Psoas muscle (tissue), 7 donors: ENCODE measurements at regions not wholly inside any gene's neighbourhood (a gene's known extent, or its start where the extent isn't known, plus 50 kb on each side); places are given as distances from the start of the nearest gene placed in this dataset.

Source experiments
- ATAC-seq, 4 donors: fragments of 200-7000 bp; cut with Tn5 transposase; one replicate each; pipeline ENCODE4 v1.9.1; 2020; ENCODE audit warnings: moderate library complexity in 3 of 4, mild to moderate bottlenecking in 2 of 4
- DNase-seq, 2 donors: peaks; one replicate each; pipeline ENCODE4 v3.0.0-alpha.2; 2020
- H3K27ac ChIP-seq: fragments of 200-600 bp; one replicate; pipeline ENCODE4 v1.8.0; 2022
- H3K27me3 ChIP-seq, 3 donors: fragments of 200-600 bp in 1 of 3; one replicate each; pipeline versions ENCODE4 v1.6.1 to v1.8.0; 2013 to 2022; ENCODE audit warnings: low read length in 2 of 3, mild to moderate bottlenecking in 2 of 3, moderate library complexity in 1 of 3; ENCODE audit not compliant: insufficient read depth in 3 of 3
- H3K36me3 ChIP-seq, 2 donors: fragments of 200-600 bp in 1 of 2; one replicate each; pipeline versions ENCODE4 v1.6.1 to v1.8.0; 2013 to 2022; ENCODE audit warnings: low read depth in 1 of 2, mild to moderate bottlenecking in 1 of 2, moderate library complexity in 1 of 2; ENCODE audit not compliant: insufficient read depth in 1 of 2
- H3K4me1 ChIP-seq: fragments of 200-600 bp; one replicate; pipeline ENCODE4 v1.8.0; 2022
- H3K4me3 ChIP-seq: fragments of 200-600 bp; one replicate; pipeline ENCODE4 v1.8.0; 2022; ENCODE audit warnings: mild to moderate bottlenecking
- H3K9me3 ChIP-seq: fragments of 200-600 bp; one replicate; pipeline ENCODE4 v1.8.0; 2022
- WGBS, 3 donors: extraction: QIAGEN DNeasy Blood & Tissue Kit; methylation state at CpG; one replicate each; pipeline versions ENCODE4 v1.1.6 to v1.1.7; 2013; 5-methylcytosine and 5-hydroxymethylcytosine counted together
- intact Hi-C, 2 donors: fragments of 100-400 bp; cut with DNase I; formaldehyde crosslinking; loops; one replicate each; pipeline versions ENCODE4 v1.11.0 to v1.14.2; 2022
- TF ChIP-seq, protein P1 (sequence below): fragments of 200-600 bp; IDR thresholded peaks from one replicate; pipeline ENCODE4 v1.8.0; 2022; ENCODE audit warnings: antibody characterized with exemption
- donor health status: healthy with polysubstance abuse.
- donor health status: DM: no; HTN: no; CAD: no; lungs with moderate emphysema.
- donor health status: Bipolar disorder and iron deficiency.
- donor health status: healthy.
- donor health status: DM: yes; HTN: yes; CAD: no.
- donor health status: DM: no; HTN: no; CAD: no.
- donor health status: DM: yes; HTN: yes; CAD: no.

DNA sequence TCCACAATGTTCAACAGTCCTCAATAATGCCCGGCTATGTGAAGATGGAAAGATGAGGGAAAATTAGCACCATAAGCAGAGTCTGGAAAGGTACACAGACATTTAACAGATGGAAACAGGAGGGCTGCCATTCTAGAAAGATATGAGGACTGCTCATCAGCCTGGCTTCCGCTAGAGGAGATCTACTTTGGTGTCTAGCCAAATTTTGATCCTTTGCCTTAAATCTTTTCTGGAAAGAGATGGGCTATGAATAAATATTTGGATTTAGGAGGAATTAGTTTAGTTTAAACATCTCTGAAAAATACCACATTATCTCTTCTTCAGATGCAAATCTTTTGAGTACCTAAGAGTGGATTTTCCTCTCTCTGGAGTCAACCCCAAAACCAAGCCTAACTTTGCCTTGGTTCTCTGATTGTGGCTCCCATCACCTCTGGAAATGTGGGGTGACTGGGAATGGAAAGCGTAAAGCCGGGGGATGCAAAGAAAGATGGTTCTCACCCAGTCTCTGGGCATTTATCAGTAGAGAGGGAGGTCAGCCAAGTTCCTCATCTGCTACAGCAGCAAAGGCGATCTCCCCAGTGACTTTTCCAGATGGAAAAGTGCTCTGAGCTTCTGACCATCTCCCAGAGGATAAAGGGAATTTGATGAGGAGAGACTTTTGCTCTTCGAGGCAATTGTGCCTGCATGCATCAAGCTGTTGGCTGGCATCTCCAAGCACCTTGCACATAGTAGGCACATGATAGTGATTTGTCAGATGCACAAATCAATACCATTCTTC is 410.6 kb downstream of the ZNF521 start:
- H3K9me3 ChIP-seq: no peaks in the 10 kb centered on the region
- WGBS, 3 donors: 70 to 80% (median 78%) methylated on average over 6 of the region's 6 CpGs
- H3K4me3 ChIP-seq: no peak overlapping the region
- TF ChIP-seq, protein P1, sequence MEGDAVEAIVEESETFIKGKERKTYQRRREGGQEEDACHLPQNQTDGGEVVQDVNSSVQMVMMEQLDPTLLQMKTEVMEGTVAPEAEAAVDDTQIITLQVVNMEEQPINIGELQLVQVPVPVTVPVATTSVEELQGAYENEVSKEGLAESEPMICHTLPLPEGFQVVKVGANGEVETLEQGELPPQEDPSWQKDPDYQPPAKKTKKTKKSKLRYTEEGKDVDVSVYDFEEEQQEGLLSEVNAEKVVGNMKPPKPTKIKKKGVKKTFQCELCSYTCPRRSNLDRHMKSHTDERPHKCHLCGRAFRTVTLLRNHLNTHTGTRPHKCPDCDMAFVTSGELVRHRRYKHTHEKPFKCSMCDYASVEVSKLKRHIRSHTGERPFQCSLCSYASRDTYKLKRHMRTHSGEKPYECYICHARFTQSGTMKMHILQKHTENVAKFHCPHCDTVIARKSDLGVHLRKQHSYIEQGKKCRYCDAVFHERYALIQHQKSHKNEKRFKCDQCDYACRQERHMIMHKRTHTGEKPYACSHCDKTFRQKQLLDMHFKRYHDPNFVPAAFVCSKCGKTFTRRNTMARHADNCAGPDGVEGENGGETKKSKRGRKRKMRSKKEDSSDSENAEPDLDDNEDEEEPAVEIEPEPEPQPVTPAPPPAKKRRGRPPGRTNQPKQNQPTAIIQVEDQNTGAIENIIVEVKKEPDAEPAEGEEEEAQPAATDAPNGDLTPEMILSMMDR: no peak
- intact Hi-C loops: loop anchor here in 1 of 2 donors (10.0 kb wide), 2 partner anchors 57 to 93 kb away; no protein-coding TSS in a partner anchor
- ATAC-seq: no peak
- H3K27me3 ChIP-seq: no peaks in the 10 kb centered on the region
- no peak overlapping the region for H3K27ac ChIP-seq
- no peak for DNase-seq
- H3K36me3 ChIP-seq: no peaks in the 10 kb centered on the region
- no peaks in the 10 kb centered on the region for H3K4me1 ChIP-seq

DNA sequence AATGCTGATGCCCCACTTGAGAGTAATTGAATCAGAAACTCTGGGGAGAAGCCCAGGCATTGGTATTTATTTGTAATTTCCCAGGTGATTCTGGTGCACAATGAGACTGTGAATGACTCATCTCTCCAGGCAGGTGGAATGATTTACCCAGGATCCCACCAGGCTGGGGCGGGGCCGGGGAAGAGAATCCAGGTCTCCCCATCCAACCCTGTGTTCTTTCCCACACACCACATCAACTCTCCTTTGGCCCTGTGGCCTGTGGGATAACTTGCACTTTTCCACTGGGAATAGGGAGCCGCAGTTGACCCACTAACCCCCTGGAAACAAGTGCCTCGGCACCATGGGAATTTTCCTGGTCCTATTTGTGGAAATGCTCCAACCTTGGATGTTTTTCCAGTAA is 409.8 kb downstream of the ZNF521 start:
- WGBS, 3 donors: 75 to 89% (median 87%) methylated on average over 4 of the region's 4 CpGs
- H3K27me3 ChIP-seq: no peaks in the 10 kb centered on the region
- no peak overlapping the region for H3K27ac ChIP-seq
- DNase-seq (no peak), ATAC-seq (no peak)
- no peaks in the 10 kb centered on the region for H3K9me3 ChIP-seq
- TF ChIP-seq, protein P1: no peak
- H3K4me3 ChIP-seq: no peak overlapping the region
- no peaks in the 10 kb centered on the region for H3K36me3 ChIP-seq
- no peaks in the 10 kb centered on the region for H3K4me1 ChIP-seq
- intact Hi-C loops: loop anchor here in 1 of 2 donors (10.0 kb wide), 2 partner anchors 57 to 93 kb away; no protein-coding TSS in a partner anchor

DNA sequence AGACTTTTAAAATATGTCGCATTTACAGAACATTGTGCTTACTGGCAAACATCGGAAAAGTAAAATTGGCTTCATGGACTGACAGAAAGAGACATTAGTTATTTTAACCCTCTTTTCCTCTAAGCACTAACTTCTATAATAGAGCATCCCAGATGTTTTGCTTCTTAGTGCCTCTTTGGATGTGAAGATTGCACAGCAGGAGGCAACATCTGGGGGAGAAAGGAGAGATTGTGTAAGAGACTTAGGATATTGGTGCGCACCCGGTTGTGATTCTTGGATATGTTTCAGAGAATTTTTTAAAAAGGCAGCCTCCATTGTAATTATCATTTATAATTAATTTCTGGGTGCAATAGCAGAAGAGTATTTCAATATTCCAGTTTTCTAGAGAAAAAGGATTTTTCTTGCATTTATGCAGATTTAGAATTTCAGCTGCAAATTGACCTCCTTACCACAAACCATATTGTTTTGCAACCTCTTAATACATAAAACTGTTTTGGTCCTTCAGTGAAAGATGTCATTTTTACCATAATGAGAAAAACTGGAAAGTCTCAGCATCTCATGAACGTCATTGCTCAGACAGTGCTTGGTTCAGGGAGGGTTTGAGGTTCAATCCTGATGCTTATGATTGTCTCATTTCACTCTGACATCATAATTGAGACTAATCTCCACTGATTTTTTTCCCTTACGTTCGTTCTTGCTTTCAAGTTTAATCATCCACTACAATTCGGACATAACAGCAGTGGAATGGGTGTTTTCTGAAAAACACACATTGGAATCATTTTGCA is 404.3 kb downstream of the ZNF521 start:
- 64 to 71% (median 67%) methylated on average over 8 of the region's 8 CpGs for WGBS, 3 donors
- ATAC-seq: peak in 1 of 4 donors; percentile 52
- TF ChIP-seq, protein P1: no peak
- no peak overlapping the region for H3K27ac ChIP-seq
- no peak overlapping the region for H3K4me3 ChIP-seq
- no peaks in the 10 kb centered on the region for H3K4me1 ChIP-seq
- intact Hi-C loops: loop anchor here in 1 of 2 donors (10.0 kb wide), 2 partner anchors 63 to 87 kb away; no protein-coding TSS in a partner anchor
- no peaks in the 10 kb centered on the region for H3K27me3 ChIP-seq
- no peak for DNase-seq
- H3K36me3 ChIP-seq: no peaks in the 10 kb centered on the region
- no peaks in the 10 kb centered on the region for H3K9me3 ChIP-seq

DNA sequence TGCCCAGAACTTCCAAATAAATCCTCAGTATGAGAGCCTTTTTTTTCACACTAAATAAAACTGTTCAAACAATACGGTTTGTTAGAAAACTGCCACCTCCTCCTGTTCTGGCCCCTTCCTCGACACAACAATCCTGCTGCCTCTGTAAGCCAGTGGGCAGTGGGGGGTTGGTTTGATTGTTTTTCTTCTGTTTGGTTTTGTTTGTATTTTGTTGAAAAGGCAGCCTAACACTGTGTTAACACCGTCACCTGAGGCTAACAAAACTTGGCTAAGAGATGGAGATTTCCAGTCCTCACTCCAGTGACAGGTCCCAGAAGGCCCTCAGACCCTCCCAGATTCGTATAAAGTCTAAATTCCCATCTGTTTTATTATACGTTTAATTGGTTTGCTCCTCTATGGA is 402.1 kb downstream of the ZNF521 start:
- no peaks in the 10 kb centered on the region for H3K36me3 ChIP-seq
- H3K27ac ChIP-seq: no peak overlapping the region
- WGBS, 3 donors: 84 to 86% (median 86%) methylated on average over 5 of the region's 5 CpGs
- DNase-seq: no peak
- no peak overlapping the region for H3K4me3 ChIP-seq
- no peaks in the 10 kb centered on the region for H3K27me3 ChIP-seq
- no peaks in the 10 kb centered on the region for H3K4me1 ChIP-seq
- TF ChIP-seq, protein P1: no peak
- intact Hi-C loops: loop anchor here in 1 of 2 donors (10.0 kb wide), 2 partner anchors 65 to 85 kb away; no protein-coding TSS in a partner anchor
- no peaks in the 10 kb centered on the region for H3K9me3 ChIP-seq
- no peak for ATAC-seq
